ENCODE measurements at regions not wholly inside any gene's neighbourhood (a gene's known extent, or its start where the extent isn't known, plus 50 kb on each side); places are given as distances from the start of the nearest gene placed in this dataset.
"Not testable (repeated sequence)": the region's sequence is repeated elsewhere in the genome, so short reads cannot be mapped to it uniquely, and the experiment has no call there.

DNA sequence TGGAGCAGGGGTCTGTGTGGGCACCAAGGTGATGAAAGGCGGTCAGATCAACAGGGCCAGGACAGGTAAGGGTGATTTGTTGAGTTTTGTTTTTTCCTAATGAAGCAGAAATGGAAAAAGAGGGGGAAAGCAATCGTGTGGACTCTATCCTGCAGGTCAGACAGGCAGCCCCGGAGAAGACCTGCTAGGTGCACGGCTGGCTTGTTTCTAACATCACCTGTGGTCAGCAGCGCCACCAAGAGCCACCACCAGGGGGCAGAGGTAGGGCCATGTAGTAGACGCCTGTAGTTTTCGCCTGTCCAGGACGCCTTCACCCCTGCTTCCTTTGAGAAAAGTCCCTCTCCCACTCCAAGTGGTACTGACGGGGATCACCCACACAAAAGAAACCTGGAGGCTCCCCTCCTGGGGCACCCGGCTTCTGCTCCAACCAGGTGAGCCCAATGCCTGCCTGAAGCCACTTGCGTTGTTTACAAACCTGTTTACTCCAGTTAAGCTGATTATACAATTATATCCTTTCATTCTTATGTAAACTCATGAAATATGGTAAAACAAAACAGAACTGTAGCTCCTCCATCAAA is 54.2 kb upstream of the SEC14L1 start:
- DNase-seq (ENCODE audit: low read depth, low spot score): no peak

DNA sequence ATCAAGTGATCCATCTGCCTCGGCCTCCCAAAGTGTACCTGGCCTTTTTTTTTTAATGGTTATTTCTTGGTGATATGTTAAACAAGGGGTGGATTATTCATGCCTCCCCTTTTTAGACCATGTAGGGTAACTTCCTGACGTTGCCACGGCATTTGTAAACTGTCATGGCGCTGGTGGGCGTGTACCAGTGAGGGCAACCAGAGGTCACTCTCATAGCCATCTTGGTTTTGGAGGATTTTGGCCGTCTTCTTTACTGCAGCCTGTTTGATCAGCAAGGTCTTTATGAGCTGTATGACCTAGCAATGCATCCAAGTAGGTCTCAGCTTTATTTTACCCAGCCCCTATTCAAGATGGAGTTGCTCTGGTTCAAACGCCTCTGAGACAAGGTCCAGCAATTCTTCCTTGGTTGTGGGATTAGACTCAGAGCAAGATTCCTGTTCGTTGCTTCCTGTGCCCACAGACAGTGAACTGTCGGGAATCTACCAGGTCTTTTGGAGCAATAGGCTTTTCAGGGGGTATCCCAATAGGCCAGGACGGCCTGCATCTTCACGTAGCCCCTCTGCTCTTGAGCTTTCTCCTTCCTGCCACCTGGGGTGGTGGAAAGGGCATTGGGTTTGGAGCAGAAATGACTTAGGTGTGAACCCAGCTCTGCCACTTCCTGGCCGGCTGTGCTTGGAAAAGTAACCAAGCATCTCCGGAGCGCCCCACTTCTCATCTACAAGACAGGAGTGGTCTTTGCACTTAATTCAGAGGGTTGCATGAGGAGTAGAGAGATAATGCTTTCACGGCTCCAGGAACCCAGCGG is 52.9 kb upstream of the SEC14L1 start:
- no peak for DNase-seq (ENCODE audit: low read depth, low spot score)

DNA sequence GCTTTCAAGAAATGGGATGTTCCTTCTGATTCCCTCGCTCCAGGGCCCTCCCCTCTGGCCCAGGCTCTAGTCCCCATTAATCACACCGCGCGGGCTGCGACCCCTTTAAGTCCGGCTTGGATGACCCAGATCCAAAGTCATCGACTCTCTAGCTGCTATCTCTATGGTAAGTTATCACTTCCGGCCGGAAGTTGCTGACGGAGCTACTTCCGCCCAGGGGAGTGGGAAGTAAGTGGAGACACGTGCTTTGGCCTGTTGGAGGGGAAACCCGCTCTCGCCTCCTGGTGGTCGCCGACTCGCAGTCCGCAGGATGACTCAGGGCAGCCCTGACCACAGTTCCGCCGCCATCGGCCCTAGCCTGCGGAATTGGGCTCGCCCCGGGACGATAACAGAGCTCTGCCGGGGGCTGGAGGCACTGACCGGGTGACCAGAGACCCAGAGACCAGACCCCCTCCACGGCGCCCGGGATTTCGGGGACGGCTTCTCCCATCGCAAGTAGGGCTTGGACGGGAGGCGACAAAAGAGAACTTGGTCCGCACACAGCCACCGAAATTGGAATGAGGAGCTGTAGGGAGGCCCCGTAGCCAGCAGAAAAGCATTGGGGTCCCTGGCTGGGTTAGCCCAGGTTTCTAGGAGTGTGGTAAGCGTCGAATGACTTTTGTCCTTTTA is 52.2 kb upstream of the SEC14L1 start:
- DNase-seq (ENCODE audit: low read depth, low spot score): peak; percentile 92

DNA sequence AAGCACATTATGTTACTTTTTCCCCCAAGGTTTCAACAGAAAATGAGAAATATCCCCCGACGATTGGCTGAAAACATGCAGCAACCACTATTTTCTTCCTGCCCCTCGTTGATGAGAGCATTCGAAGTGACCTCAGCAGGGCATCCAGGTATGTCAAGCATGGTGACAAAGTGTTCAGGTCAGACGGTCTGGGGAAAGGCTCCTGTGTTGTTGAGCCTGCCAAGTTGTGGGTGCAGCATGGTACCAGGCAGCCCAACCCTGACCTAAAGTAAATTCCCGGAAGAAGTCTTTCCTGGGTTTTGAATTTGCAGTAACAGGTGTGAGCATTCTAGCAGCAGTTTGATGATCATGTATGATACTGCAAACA is 51.7 kb upstream of the SEC14L1 start:
- DNase-seq (ENCODE audit: low read depth, low spot score): no peak

DNA sequence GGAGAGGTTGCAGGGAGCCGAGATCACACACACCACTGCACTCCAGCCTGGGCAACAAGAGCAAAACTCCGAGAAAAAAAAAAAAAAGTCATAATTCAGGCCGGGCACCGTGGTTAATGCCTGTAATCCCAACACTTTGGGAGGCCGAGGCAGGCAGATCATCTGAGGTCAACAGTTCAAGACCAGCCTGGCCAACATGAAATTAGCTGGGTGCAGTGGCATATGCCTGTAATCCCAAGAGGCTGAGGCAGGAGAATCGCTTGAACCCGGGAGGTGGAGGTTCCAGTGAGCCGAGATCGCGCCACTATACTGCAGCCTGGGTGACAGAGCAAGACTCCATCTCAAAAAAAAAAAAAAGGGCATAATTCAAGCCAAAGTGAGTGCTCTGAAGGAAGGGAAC is 50.8 kb upstream of the SEC14L1 start:
- DNase-seq (ENCODE audit: low read depth, low spot score): not testable (repeated sequence)

DNA sequence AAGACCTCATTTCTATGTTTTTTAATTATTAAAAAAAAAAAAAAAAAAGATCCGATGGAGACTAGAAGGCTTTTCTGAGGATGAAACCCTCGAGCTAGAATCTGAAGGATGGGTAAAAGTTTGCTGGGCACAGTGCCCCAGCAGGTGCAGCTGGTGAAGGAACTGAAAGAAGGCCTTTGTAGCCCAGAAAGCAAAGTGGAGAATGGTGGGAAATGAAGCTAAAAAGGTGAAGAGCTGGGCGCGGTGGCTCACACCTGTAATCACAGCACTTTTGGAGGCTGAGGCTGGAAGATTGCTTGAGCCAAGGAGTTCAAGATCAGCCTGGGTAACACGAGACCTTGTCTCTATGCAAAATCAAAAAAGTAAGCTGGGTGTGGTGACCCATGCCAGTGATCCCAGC is 50.3 kb upstream of the SEC14L1 start:
- no peak for DNase-seq (ENCODE audit: low read depth, low spot score)

Measured in brain pericyte (primary cell).